ENCODE measurements at regions not wholly inside any gene's neighbourhood (a gene's known extent, or its start where the extent isn't known, plus 50 kb on each side); places are given as distances from the start of the nearest gene placed in this dataset.

DNA sequence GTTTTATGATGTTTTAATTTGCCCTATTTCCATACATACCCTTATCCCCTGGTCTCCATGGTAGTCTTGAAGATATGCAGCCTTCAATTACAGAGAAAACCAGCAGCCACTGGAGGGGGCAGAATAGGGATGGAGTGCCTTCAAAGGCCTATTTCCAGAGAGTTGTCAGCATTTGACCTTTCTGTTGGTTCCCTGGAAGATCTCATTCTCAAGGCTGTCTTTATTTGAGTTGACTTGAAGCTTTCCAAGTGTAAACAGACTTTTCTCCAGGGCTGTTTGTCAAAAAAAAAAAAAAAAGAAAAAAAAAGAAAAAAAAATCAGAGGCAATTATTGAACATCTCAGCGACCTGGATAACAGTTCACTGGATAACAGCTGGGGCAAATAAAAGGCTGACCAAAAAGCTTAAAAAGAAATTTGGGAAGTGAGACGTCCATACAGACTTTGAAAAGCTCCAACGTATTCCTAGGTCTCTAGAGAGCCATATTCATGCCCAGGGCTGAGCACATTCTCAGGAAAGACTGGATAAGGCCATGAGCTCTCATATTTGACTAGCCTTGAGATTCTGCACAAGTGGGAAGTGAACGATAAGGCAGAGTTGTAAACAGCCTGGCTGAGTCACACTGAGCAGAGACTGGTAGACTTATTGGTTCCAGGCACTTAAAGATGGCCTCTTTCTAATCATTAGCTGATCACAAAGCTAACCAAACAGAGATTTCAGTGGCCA, 126.6 kb downstream of the VAPA start:
- TF ChIP-seq, protein P1, sequence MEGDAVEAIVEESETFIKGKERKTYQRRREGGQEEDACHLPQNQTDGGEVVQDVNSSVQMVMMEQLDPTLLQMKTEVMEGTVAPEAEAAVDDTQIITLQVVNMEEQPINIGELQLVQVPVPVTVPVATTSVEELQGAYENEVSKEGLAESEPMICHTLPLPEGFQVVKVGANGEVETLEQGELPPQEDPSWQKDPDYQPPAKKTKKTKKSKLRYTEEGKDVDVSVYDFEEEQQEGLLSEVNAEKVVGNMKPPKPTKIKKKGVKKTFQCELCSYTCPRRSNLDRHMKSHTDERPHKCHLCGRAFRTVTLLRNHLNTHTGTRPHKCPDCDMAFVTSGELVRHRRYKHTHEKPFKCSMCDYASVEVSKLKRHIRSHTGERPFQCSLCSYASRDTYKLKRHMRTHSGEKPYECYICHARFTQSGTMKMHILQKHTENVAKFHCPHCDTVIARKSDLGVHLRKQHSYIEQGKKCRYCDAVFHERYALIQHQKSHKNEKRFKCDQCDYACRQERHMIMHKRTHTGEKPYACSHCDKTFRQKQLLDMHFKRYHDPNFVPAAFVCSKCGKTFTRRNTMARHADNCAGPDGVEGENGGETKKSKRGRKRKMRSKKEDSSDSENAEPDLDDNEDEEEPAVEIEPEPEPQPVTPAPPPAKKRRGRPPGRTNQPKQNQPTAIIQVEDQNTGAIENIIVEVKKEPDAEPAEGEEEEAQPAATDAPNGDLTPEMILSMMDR (IDR thresholded peaks at IDR 0.05; ENCODE audit: insufficient read depth, missing control alignments) = no peak
- no peak for FAIRE-seq
- DNase-seq (ENCODE audit: insufficient read length, low spot score) = no peak

DNA sequence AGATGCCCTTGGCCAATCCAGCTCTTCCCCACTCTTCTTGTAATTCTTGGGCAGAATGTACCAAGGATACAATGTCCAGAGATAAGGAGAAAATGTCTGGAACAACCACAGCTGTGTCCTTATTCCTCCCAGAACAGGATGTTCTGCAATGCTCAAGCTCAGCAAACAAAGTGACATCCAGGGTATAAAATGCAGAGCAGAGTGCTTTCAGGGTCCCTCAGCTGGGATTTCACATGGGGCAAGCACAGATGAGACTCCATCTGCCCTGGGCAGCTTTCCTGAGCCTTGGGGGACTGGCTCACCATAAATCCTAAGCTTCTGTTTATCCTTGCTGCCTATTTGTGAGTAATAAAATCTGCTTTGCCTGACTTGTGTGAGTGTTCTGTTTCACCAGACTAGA, 127.4 kb downstream of the VAPA start:
- TF ChIP-seq, protein P1 (IDR thresholded peaks at IDR 0.05; ENCODE audit: insufficient read depth, missing control alignments) = no peak
- FAIRE-seq = peak; percentile 64
- DNase-seq (ENCODE audit: insufficient read length, low spot score) = no peak

DNA sequence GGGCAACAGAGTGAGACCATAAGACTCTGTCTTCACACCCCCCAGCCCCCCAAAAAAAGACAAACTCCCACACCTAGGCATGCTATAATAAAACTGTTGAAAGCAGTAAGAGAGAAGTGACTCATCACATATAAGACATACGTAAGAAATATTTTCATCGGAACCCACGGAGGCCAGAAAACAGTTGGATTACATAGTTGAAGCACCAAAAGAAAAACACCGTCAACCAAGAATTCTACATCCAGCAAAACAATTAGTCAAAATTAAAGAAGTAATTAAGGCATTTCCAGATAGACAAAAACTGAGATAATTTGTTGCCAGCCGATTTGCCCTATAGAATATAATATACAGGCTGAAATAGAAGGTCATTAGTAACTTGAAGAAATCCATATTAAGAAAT, 128.7 kb downstream of the VAPA start:
- TF ChIP-seq, protein P1 (IDR thresholded peaks at IDR 0.05; ENCODE audit: insufficient read depth, missing control alignments) = no peak
- DNase-seq (ENCODE audit: insufficient read length, low spot score) (no peak), FAIRE-seq (no peak)

DNA sequence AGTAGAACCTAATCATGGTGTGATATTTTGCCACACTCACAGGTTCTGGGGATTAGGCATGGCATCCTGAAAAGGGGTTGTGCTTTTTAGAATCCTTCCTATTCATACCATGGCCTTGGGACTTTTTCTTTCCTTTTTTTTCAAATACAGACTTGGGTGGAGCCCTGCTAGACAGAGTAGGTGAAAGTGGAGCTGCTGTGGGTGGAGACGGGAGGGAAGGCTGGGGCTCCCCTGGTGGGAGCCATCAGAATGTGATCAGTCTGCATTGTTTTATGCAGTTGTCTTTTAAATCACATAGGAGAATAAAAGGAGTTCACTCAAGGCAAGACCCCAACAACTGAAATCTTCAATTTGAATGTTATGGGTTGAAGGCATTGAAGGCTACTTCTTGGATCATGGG, 130.2 kb downstream of the VAPA start:
- TF ChIP-seq, protein P1 (IDR thresholded peaks at IDR 0.05; ENCODE audit: insufficient read depth, missing control alignments) = no peak
- DNase-seq (ENCODE audit: insufficient read length, low spot score) (no peak), FAIRE-seq (no peak)

DNA sequence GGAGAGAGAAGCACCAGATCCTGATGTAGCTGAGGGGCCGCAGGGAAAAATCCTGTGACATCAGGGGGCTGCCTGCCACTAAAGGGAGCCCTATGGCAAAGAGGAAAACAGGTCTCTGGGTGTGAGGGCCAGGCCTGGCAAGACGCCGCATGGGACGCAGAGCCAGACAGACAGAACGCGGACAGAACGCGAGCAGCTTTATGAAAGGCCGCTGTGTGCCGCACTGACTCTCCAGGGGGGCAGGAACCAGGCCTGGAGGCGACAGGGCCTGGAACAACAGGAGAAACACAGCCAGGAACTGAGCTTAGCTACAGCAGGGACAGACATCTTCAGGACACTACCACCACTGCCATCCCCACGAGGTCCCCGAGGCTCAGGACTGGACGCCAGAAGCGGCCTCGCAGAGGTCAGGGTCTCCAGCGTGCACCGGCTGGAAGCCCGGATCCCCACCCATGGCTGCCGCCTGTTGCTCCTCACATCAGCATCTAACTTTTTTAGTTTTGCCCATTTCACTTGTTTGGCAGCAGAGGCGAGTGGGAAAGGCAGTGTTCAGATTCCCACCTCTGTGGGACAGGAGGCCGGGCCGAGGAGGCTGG, 131.6 kb downstream of the VAPA start:
- FAIRE-seq = no peak
- no peak for DNase-seq (ENCODE audit: insufficient read length, low spot score)
- TF ChIP-seq, protein P1 (IDR thresholded peaks at IDR 0.05; ENCODE audit: insufficient read depth, missing control alignments) = no peak

DNA sequence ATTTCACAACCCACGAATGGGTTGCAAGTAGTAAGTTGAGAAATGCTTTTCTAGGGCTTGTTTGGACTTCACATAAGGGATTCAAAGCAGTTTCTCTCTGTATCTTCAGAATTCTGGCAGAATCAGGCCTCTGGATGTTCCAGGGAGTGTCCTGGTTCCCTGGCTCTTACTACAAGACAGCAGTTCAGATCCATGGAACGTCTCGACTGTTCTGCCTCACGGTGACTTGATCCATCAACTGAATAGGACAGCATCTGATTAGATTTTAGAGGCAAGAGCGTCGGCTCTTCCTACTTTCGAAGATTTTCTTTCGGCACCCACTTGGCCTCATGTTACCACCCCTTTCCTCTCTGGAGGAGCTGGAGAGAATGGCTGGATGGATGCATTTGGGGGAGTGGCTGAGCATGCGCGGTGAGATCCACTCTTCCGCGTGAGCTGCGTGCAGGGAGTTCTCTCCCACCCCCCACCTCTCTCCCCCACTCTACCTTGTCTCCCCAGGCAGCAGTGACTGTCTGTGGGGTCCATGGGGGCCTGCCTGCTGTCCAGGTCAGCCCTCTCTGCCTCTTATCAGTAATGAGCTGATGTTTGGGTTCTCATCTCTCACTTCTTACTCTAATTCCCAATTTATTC, 132.5 kb downstream of the VAPA start:
- TF ChIP-seq, protein P1 (IDR thresholded peaks at IDR 0.05; ENCODE audit: insufficient read depth, missing control alignments) = no peak
- DNase-seq (ENCODE audit: insufficient read length, low spot score) = no peak
- FAIRE-seq = no peak

DNA sequence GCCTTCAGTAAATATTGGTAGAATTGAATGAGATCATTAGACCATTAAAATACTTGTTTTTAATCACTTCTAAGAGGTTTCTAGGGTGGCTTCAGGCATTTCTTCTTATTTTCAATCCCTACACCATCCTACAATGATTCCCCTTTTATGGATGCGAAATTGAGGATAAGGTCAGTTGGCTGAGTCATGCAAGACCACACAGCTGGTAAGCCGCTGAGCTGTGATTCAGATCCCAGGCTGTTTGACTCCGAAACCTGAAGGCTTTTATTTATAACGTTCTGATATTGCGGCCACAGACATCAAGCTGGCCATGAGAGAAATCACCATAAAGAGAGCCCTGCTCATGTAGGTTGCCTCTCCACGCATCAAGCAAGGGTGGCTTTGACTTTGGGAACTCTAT, 133.4 kb downstream of the VAPA start:
- no peak for DNase-seq (ENCODE audit: insufficient read length, low spot score)
- TF ChIP-seq, protein P1 (IDR thresholded peaks at IDR 0.05; ENCODE audit: insufficient read depth, missing control alignments) = no peak
- FAIRE-seq = no peak

All from D721Med (cell line).